WTC11 (cell line): ENCODE measurements at regions not wholly inside any gene's neighbourhood (a gene's known extent, or its start where the extent isn't known, plus 50 kb on each side); places are given as distances from the start of the nearest gene placed in this dataset.

ENCODE experiments used
- ATAC-seq: fragments of 200-7000 bp; cut with Tn5 transposase; 2 replicates; pipeline ENCODE4 v1.10.0; 2021; ENCODE audit warnings: mild to moderate bottlenecking, moderate library complexity
- CTCF ChIA-PET: fragments of 300-600 bp; sonication (Branson Sonifier 250); formaldehyde crosslinking; loops from one replicate; lab custom pipeline; 2021; ENCODE audit warnings: antibody characterized with exemption; lab: Charles Lee
- POLR2A ChIA-PET: fragments of 350-600 bp; sonication (Branson Sonifier 250); formaldehyde crosslinking; loops from one replicate; lab custom pipeline; 2021; ENCODE audit warnings: antibody characterized with exemption; lab: Charles Lee
- DNase-seq: peaks from one replicate; pipeline ENCODE4 v3.0.0; 2021; ENCODE audit warnings: low spot score
- H3K27ac Mint-ChIP-seq: 2 replicates; pipeline ENCODE4 v1.8.0; 2021; ENCODE audit warnings: mixed read lengths
- H3K27me3 Mint-ChIP-seq: 2 replicates; pipeline ENCODE4 v1.8.0; 2021; ENCODE audit warnings: low read depth, mild to moderate bottlenecking, moderate library complexity, mixed read lengths
- H3K36me3 Mint-ChIP-seq: 2 replicates; pipeline ENCODE4 v1.8.0; 2021; ENCODE audit warnings: mixed read lengths
- H3K4me1 Mint-ChIP-seq: 2 replicates; pipeline ENCODE4 v1.8.0; 2022; ENCODE audit warnings: mixed read lengths
- H3K4me3 Mint-ChIP-seq: 2 replicates; pipeline ENCODE4 v1.8.0; 2021; ENCODE audit warnings: mild to moderate bottlenecking, moderate library complexity, mixed read lengths
- H3K9me3 Mint-ChIP-seq: 2 replicates; pipeline ENCODE4 v1.8.0; 2021; ENCODE audit warnings: mixed read lengths
- CREB1 ChIP-seq: sonication (generic); formaldehyde crosslinking; IDR thresholded peaks from 2 replicates; pipeline ENCODE4 v1.8.0; 2023; ENCODE audit warnings: mild to moderate bottlenecking, missing genetic modification reagents
- CREM ChIP-seq: sonication (generic); formaldehyde crosslinking; IDR thresholded peaks from 2 replicates; pipeline ENCODE4 v1.8.1; 2022; ENCODE audit warnings: mild to moderate bottlenecking, missing genetic modification reagents, moderate library complexity
- ESRRA ChIP-seq: sonication (generic); formaldehyde crosslinking; IDR thresholded peaks from 2 replicates; pipeline ENCODE4 v1.8.1; 2022; ENCODE audit warnings: mild to moderate bottlenecking, missing genetic modification reagents, borderline replicate concordance
- FOXJ3 ChIP-seq: sonication (generic); formaldehyde crosslinking; IDR thresholded peaks from 2 replicates; pipeline ENCODE4 v1.9.0; 2021; ENCODE audit warnings: missing genetic modification reagents, mild to moderate bottlenecking, borderline replicate concordance
- GTF2I ChIP-seq: fragments of 250-450 bp; sonication (Bioruptor Pico); conservative IDR thresholded peaks from 2 replicates; pipeline ENCODE4 v1.4.0; 2021; ENCODE audit warnings: mild to moderate bottlenecking
- JUN ChIP-seq: sonication (generic); formaldehyde crosslinking; IDR thresholded peaks from 2 replicates; pipeline ENCODE4 v1.8.0; 2023; ENCODE audit warnings: mild to moderate bottlenecking, missing genetic modification reagents
- OVOL2 ChIP-seq: fragments of 250-450 bp; sonication (Bioruptor Pico); IDR thresholded peaks from 2 replicates; pipeline ENCODE4 v1.9.0; 2021; ENCODE audit warnings: mild to moderate bottlenecking, borderline replicate concordance
- RORB ChIP-seq: fragments of 250-450 bp; sonication (Bioruptor Pico); IDR thresholded peaks from 2 replicates; pipeline ENCODE4 v1.9.0; 2021; ENCODE audit warnings: mild to moderate bottlenecking
- SP1 ChIP-seq: sonication (generic); formaldehyde crosslinking; conservative IDR thresholded peaks from 2 replicates; pipeline ENCODE4 v1.8.1; 2022; ENCODE audit warnings: missing genetic modification reagents
- ZNF671 ChIP-seq: fragments of 250-450 bp; sonication (Bioruptor Pico); IDR thresholded peaks from 2 replicates; pipeline ENCODE4 v1.8.0; 2021; ENCODE audit warnings: mild to moderate bottlenecking
- TF ChIP-seq, protein P1 (sequence below): sonication (generic); formaldehyde crosslinking; IDR thresholded peaks from 2 replicates; pipeline ENCODE4 v1.8.0; 2022; ENCODE audit warnings: mild to moderate bottlenecking, missing genetic modification reagents
- TF ChIP-seq, protein P2 (sequence below): sonication (generic); formaldehyde crosslinking; IDR thresholded peaks from 2 replicates; pipeline ENCODE4 v1.8.1; 2023; ENCODE audit warnings: mild to moderate bottlenecking, missing genetic modification reagents, moderate library complexity
- TF ChIP-seq, protein P3 (sequence below): fragments of 250-450 bp; sonication (Bioruptor Pico); IDR thresholded peaks from 2 replicates; pipeline ENCODE4 v1.9.0; 2021; ENCODE audit warnings: moderate library complexity, mild to moderate bottlenecking, inconsistent platforms, borderline replicate concordance
- TF ChIP-seq, protein P4 (sequence below): fragments of 250-450 bp; sonication (Bioruptor Pico); IDR thresholded peaks from 2 replicates; pipeline ENCODE4 v2.1.2; 2022; ENCODE audit warnings: mild to moderate bottlenecking, moderate library complexity
- TF ChIP-seq, protein P5 (sequence below): sonication (generic); formaldehyde crosslinking; IDR thresholded peaks from 2 replicates; pipeline ENCODE4 v1.8.0; 2022; ENCODE audit warnings: missing genetic modification reagents
- TF ChIP-seq, protein P6 (sequence below): sonication (generic); formaldehyde crosslinking; IDR thresholded peaks from 2 replicates; pipeline ENCODE4 v1.8.0; 2022; ENCODE audit warnings: mild to moderate bottlenecking, missing genetic modification reagents
- TF ChIP-seq, protein P7 (sequence below): fragments of 250-450 bp; sonication (Bioruptor Pico); conservative IDR thresholded peaks from 2 replicates; pipeline ENCODE4 v1.9.0; 2021; ENCODE audit warnings: mild to moderate bottlenecking

DNA sequence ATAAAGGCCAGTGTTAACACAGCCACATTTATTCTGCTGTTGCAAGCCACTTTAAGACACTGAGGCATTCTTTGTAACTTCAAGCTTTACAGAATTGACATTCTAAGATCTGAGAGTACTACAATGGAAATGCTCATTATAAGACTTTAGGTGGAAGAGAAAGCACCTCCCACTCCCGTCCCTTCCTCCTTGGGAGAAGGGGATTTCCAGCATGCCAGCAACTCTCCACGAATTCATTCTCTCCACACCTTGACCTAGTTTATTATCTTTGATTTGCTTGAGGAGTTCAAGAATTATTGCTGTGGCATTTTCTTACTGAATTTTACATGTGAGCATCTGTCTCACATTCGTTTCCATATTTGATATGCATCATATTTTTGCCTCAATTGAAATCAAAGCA, 644.4 kb upstream of the MIS18BP1 start (continued):
- TF ChIP-seq, protein P1, sequence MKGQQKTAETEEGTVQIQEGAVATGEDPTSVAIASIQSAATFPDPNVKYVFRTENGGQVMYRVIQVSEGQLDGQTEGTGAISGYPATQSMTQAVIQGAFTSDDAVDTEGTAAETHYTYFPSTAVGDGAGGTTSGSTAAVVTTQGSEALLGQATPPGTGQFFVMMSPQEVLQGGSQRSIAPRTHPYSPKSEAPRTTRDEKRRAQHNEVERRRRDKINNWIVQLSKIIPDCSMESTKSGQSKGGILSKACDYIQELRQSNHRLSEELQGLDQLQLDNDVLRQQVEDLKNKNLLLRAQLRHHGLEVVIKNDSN (CRISPR knock-in tag) = no peak
- TF ChIP-seq, protein P2, sequence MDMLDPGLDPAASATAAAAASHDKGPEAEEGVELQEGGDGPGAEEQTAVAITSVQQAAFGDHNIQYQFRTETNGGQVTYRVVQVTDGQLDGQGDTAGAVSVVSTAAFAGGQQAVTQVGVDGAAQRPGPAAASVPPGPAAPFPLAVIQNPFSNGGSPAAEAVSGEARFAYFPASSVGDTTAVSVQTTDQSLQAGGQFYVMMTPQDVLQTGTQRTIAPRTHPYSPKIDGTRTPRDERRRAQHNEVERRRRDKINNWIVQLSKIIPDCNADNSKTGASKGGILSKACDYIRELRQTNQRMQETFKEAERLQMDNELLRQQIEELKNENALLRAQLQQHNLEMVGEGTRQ (CRISPR knock-in tag) = no peak
- TF ChIP-seq JUN (CRISPR knock-in tag) (no peak), CREM (CRISPR knock-in tag) (no peak), SP1 (CRISPR knock-in tag) (no peak), RORB (CRISPR knock-in tag) (no peak), FOXJ3 (CRISPR knock-in tag) (no peak)
- TF ChIP-seq, protein P3, sequence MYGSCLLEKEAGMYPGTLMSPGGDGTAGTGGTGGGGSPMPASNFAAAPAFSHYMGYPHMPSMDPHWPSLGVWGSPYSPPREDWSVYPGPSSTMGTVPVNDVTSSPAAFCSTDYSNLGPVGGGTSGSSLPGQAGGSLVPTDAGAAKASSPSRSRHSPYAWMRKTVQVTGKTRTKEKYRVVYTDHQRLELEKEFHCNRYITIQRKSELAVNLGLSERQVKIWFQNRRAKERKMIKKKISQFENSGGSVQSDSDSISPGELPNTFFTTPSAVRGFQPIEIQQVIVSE (CRISPR knock-in tag) = no peak
- TF ChIP-seq, protein P4, sequence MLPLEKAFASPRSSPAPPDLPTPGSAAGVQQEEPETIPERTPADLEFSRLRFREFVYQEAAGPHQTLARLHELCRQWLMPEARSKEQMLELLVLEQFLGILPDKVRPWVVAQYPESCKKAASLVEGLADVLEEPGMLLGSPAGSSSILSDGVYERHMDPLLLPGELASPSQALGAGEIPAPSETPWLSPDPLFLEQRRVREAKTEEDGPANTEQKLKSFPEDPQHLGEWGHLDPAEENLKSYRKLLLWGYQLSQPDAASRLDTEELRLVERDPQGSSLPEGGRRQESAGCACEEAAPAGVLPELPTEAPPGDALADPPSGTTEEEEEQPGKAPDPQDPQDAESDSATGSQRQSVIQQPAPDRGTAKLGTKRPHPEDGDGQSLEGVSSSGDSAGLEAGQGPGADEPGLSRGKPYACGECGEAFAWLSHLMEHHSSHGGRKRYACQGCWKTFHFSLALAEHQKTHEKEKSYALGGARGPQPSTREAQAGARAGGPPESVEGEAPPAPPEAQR (CRISPR knock-in tag) = no peak

DNA sequence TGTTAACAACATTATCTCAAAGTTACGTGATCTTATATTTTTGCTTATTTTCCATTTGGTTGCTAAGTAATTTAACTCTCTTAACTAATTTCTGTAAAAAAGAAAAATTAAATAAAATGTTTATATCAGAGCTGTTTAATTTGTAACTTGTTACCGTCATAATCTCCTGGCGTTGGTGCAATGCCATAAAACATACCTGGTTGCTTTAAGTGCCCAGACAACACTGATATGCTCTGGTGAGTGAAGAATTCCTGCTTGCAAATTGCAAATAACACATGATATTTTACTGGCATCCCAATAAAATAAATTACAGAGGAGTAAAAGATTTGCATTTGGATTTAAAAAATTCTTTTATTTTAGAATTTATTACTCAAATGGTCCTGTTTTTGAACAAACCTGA, 640.1 kb upstream of the MIS18BP1 start:
- DNase-seq = no peak
- no peak overlapping the region for H3K27ac Mint-ChIP-seq
- H3K4me1 Mint-ChIP-seq = peaks cover 30% of the 10 kb centered on the region
- CTCF ChIA-PET = no interaction called here
- no peak for TF ChIP-seq ZNF671 (CRISPR knock-in tag)
- TF ChIP-seq, protein P4 (CRISPR knock-in tag) = no peak
- no peak for TF ChIP-seq OVOL2 (CRISPR knock-in tag)
- TF ChIP-seq, protein P5, sequence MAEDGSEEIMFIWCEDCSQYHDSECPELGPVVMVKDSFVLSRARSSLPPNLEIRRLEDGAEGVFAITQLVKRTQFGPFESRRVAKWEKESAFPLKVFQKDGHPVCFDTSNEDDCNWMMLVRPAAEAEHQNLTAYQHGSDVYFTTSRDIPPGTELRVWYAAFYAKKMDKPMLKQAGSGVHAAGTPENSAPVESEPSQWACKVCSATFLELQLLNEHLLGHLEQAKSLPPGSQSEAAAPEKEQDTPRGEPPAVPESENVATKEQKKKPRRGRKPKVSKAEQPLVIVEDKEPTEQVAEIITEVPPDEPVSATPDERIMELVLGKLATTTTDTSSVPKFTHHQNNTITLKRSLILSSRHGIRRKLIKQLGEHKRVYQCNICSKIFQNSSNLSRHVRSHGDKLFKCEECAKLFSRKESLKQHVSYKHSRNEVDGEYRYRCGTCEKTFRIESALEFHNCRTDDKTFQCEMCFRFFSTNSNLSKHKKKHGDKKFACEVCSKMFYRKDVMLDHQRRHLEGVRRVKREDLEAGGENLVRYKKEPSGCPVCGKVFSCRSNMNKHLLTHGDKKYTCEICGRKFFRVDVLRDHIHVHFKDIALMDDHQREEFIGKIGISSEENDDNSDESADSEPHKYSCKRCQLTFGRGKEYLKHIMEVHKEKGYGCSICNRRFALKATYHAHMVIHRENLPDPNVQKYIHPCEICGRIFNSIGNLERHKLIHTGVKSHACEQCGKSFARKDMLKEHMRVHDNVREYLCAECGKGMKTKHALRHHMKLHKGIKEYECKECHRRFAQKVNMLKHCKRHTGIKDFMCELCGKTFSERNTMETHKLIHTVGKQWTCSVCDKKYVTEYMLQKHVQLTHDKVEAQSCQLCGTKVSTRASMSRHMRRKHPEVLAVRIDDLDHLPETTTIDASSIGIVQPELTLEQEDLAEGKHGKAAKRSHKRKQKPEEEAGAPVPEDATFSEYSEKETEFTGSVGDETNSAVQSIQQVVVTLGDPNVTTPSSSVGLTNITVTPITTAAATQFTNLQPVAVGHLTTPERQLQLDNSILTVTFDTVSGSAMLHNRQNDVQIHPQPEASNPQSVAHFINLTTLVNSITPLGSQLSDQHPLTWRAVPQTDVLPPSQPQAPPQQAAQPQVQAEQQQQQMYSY = no peak
- TF ChIP-seq GTF2I = no peak
- TF ChIP-seq, protein P6, sequence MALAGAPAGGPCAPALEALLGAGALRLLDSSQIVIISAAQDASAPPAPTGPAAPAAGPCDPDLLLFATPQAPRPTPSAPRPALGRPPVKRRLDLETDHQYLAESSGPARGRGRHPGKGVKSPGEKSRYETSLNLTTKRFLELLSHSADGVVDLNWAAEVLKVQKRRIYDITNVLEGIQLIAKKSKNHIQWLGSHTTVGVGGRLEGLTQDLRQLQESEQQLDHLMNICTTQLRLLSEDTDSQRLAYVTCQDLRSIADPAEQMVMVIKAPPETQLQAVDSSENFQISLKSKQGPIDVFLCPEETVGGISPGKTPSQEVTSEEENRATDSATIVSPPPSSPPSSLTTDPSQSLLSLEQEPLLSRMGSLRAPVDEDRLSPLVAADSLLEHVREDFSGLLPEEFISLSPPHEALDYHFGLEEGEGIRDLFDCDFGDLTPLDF = no peak
- no peak for TF ChIP-seq CREB1 (CRISPR knock-in tag)
- TF ChIP-seq, protein P7, sequence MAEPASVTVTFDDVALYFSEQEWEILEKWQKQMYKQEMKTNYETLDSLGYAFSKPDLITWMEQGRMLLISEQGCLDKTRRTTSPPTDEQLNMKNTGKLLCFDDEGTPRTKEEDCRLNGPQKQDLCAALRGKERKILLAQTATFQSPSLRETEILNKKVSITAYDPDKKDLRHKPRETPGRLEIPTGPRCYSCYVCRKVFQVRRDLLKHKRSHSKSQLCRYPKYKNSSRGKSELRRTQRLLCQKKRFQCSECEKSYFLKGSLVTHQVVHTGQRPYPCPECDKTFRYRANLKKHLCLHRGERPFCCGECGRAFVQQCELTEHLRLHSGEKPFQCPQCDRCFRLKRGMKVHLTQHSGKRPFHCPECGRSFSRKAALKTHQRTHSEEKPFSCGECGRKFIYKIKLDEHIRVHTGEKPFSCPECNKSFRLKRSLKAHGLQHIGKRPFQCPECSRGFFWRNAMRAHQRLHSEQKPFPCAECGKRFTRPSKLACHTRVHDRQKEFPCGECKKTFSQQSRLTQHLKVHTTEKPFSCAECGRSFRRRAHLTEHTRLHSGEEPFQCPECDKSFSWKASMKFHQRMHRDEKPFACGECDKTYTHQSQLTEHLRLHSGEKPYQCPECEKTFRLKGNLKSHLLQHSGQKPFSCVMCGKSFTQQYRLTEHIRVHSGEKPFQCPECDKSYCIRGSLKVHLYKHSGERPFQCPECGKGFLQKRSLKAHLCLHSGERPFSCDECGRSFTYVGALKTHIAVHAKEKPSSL = no peak
- no peak for TF ChIP-seq JUN (CRISPR knock-in tag)
- TF ChIP-seq ESRRA = no peak
- POLR2A ChIA-PET = no interaction called here
- H3K9me3 Mint-ChIP-seq = peaks cover 45% of the 10 kb centered on the region
- ATAC-seq = no peak
- peaks cover 5% of the 10 kb centered on the region for H3K36me3 Mint-ChIP-seq
- no peak overlapping the region for H3K4me3 Mint-ChIP-seq
- no peaks in the 10 kb centered on the region; the same call in 1 of the 2 replicates for H3K27me3 Mint-ChIP-seq
